Esophagus (tissue), 2 donors: ENCODE measurements at regions not wholly inside any gene's neighbourhood (a gene's known extent, or its start where the extent isn't known, plus 50 kb on each side); places are given as distances from the start of the nearest gene placed in this dataset.
"Not testable (repeated sequence)": the region's sequence is repeated elsewhere in the genome, so short reads cannot be mapped to it uniquely, and the experiment has no call there.

Source experiments
- H3K27ac ChIP-seq, 2 donors: one replicate each; pipeline ENCODE4 v1.5.1; 2013; ENCODE audit warnings: low read depth in 2 of 2, mild to moderate bottlenecking in 2 of 2, inconsistent platforms in 1 of 2, low read length in 1 of 2, moderate library complexity in 1 of 2
- H3K27me3 ChIP-seq, 2 donors: one replicate each; pipeline ENCODE4 v1.6.1; 2013; ENCODE audit warnings: low read length in 2 of 2, control low read depth in 1 of 2, mild to moderate bottlenecking in 1 of 2; ENCODE audit not compliant: insufficient read depth in 2 of 2, control insufficient read depth in 1 of 2
- H3K36me3 ChIP-seq, 2 donors: one replicate each; pipeline ENCODE4 v1.6.1; 2013; ENCODE audit warnings: low read length in 1 of 2; ENCODE audit not compliant: control insufficient read depth in 2 of 2, insufficient read depth in 2 of 2
- H3K4me1 ChIP-seq, 2 donors: one replicate each; pipeline ENCODE4 v1.6.1; 2013; ENCODE audit warnings: low read length in 1 of 2; ENCODE audit not compliant: control insufficient read depth in 2 of 2, insufficient read depth in 2 of 2
- H3K4me3 ChIP-seq, 2 donors: one replicate each; pipeline ENCODE4 v1.5.1; 2013; ENCODE audit warnings: low read length in 2 of 2, mild to moderate bottlenecking in 2 of 2, low read depth in 1 of 2, moderate library complexity in 1 of 2
- H3K9me3 ChIP-seq, 2 donors: one replicate each; pipeline ENCODE4 v1.6.1; 2013; ENCODE audit warnings: mild to moderate bottlenecking in 2 of 2, low read depth in 1 of 2, low read length in 1 of 2, moderate library complexity in 1 of 2; ENCODE audit not compliant: control insufficient read depth in 2 of 2, insufficient read depth in 1 of 2
- WGBS, 2 donors: extraction: QIAGEN DNeasy Blood & Tissue Kit; methylation state at CpG; one replicate each; pipeline ENCODE4 v1.1.7; 2013; 5-methylcytosine and 5-hydroxymethylcytosine counted together
- donor health status: healthy with polysubstance abuse.
- donor health status: Bipolar disorder and iron deficiency.

DNA sequence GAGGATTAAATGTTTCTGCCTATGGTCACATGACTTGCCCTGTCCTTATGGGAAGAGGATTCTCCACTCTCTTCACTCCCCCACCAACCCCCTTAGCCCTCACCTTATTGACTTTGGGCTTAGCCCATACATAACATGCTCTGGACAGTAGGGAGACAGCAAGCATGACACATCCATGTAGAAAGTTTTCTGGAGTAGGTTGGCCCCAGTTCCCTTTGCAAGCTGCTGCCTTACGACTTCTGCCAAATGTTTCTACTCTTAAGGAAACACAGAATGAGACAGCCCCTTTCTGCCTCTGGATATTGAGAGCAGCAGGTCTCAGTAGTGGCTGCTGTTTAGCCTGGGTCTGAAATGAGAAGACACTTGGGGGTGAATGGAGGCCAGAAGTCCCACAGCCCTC is 282.2 kb downstream of the MAP2K6 start:
- no peaks in the 10 kb centered on the region for H3K27me3 ChIP-seq
- no peak overlapping the region for H3K27ac ChIP-seq
- H3K4me3 ChIP-seq: no peak overlapping the region
- H3K36me3 ChIP-seq: no peaks in the 10 kb centered on the region
- H3K9me3 ChIP-seq: peaks cover 3 to 7% of the 10 kb centered on the region in 2 donors
- 62 to 66% methylated on average over 1 of the region's 1 CpG for WGBS, 2 donors
- no peaks in the 10 kb centered on the region for H3K4me1 ChIP-seq

GRCh38 chr17:69698352-69698751 is 283.9 kb downstream of the MAP2K6 start:
- H3K36me3 ChIP-seq, H3K27me3 ChIP-seq, H3K4me1 ChIP-seq, H3K27ac ChIP-seq, H3K9me3 ChIP-seq, H3K4me3 ChIP-seq: not testable (repeated sequence)

DNA sequence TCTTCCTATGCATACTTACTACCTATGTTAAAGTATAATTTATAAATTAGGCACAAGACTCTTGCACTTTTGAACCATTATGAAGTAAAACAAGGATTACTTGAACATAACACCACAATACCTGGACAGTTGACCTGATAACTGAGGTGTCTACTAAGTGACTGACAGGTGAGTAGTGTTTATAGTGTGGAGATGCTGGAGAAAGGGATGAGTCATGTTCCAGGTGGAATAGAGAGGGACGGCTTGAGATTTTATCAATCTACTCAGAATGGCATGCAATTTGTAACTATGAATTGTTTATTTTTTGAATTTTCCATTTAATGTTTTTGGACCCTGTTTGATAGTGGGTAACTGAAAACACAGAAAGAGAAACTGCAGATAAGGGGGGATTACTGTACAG is 287.6 kb downstream of the MAP2K6 start:
- Histone ChIP-seq H3K36me3 (no peaks in the 10 kb centered on the region), H3K27me3 (no peaks in the 10 kb centered on the region), H3K4me3 (no peak overlapping the region), H3K9me3 (peaks cover 3 to 7% of the 10 kb centered on the region in 2 donors), H3K4me1 (no peaks in the 10 kb centered on the region), H3K27ac (no peak overlapping the region)
- 67 to 71% methylated on average over 1 of the region's 1 CpG for WGBS, 2 donors

DNA sequence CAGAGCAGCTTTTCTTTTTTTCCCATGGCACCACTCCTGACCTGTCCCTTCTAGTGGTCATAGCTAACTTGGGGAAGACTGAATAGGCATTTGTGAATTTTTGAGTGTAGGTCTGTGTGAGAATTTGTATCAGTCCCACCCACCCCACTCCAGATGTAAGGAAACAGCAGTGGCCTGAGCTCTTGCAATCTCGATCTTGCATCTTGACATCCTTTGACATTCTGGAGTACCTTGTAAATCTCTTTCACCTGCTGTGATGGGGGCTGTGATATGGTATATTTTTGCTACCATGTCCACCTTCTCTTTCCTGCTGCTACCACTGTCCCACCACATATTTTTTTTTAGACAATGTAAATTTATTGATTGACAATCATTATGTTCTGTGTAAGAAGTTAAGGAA is 289.3 kb downstream of the MAP2K6 start:
- H3K4me3 ChIP-seq: no peak overlapping the region
- H3K36me3 ChIP-seq: no peaks in the 10 kb centered on the region
- H3K9me3 ChIP-seq: no peaks in the 10 kb centered on the region
- no peaks in the 10 kb centered on the region for H3K27me3 ChIP-seq
- H3K27ac ChIP-seq: no peak overlapping the region
- no peaks in the 10 kb centered on the region for H3K4me1 ChIP-seq
- WGBS, 2 donors: 75 to 76% methylated on average over 1 of the region's 1 CpG

DNA sequence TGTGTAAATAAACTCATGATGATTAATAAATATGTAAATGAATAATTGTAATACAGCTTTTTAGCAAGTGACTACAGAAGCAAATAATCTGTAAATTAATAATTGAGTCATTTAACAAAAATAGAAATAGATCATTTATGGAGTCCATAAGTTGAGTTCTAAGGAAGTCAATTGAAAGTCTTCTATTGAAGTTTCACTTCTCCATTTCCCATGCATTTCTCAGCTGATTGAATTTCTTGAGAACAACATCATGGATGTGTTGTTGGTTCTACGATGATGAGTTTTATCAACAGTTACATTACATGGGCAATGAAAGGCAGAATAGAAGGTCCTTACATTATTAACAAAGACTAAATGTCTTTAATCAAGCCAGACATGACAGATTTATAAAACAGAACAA is 290.4 kb downstream of the MAP2K6 start:
- Histone ChIP-seq H3K36me3 (no peaks in the 10 kb centered on the region), H3K4me3 (no peak overlapping the region), H3K27ac (no peak overlapping the region), H3K4me1 (no peaks in the 10 kb centered on the region), H3K27me3 (no peaks in the 10 kb centered on the region), H3K9me3 (no peaks in the 10 kb centered on the region)
- WGBS, 2 donors: 81 to 94% methylated on average over 1 of the region's 1 CpG

DNA sequence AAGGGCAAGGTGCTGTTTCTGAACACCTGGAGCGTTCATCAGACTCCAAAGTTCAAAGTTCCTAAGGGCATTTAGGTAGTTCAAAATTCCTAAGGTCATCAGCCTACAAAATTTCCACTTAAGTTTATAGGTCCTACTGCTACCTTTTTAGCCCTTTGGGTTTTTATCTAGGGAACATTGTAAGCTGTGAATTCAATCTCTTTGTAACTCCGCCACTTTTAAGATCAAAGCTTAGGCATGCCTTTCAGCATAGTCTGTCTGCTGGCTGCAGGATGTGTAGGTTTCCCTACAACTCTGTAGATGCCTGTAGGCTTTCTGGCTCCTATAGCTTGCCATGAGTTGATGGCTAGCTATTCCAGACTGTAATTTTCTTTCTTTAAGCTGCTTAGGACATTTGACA is 291.6 kb downstream of the MAP2K6 start:
- Histone ChIP-seq H3K27me3 (no peaks in the 10 kb centered on the region), H3K9me3 (no peaks in the 10 kb centered on the region), H3K27ac (no peak overlapping the region), H3K36me3 (no peaks in the 10 kb centered on the region), H3K4me3 (no peak overlapping the region), H3K4me1 (no peaks in the 10 kb centered on the region)
- 61 to 71% methylated on average over 2 of the region's 2 CpGs for WGBS, 2 donors

DNA sequence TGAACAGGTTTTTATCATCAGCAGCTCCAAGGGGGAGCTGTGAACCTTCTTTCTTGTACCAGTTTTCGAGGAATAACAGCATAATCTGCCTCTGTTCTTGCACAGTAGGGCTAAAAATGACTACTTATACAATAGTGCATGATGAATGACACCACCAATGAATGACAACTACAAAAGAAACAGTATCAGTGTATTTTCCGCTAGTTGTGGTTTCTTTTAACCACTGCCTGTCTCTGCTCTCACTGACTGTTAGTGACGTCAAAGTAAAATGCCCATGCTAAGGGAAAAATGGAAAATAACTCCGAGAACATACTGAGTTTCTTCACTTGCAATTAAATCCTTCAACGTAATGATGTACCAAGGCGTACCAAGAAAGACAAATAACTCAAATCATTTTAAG is 294.9 kb downstream of the MAP2K6 start:
- Histone ChIP-seq H3K4me1 (peaks cover 2 to 3% of the 10 kb centered on the region in 2 donors), H3K27ac (no peak overlapping the region), H3K36me3 (no peaks in the 10 kb centered on the region), H3K4me3 (no peak overlapping the region), H3K27me3 (no peaks in the 10 kb centered on the region), H3K9me3 (no peaks in the 10 kb centered on the region)
- 83 to 85% methylated on average over 6 of the region's 6 CpGs for WGBS, 2 donors

GRCh38 chr17:69710926-69711325 is 296.4 kb downstream of the MAP2K6 start:
- no peak overlapping the region for H3K27ac ChIP-seq
- H3K4me3 ChIP-seq: no peak overlapping the region
- H3K4me1 ChIP-seq: peaks cover 2 to 3% of the 10 kb centered on the region in 2 donors
- H3K27me3 ChIP-seq: no peaks in the 10 kb centered on the region
- no peaks in the 10 kb centered on the region for H3K9me3 ChIP-seq
- no peaks in the 10 kb centered on the region for H3K36me3 ChIP-seq
- 39 to 51% methylated on average over 2 of the region's 2 CpGs for WGBS, 2 donors

DNA sequence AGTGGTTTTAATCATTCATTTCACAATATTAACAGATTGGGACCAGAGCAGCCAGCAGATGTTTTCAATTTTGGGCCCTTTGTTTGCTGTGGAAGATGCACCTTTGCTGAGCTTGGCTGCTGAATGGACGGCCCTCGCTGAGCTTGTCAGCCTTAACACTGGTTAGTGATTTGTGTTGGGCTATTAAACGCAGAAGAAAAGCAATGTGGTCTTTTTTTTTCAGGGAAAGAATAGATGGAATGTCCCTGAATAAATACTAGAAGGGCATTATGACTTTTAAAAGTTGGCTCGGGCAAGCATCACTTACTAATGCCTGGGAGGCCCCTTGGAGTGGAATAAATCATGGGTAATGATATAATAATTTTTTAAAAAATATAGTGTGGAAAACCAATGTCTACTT is 297.0 kb downstream of the MAP2K6 start:
- H3K27ac ChIP-seq: no peak overlapping the region
- no peaks in the 10 kb centered on the region for H3K36me3 ChIP-seq
- H3K9me3 ChIP-seq: no peaks in the 10 kb centered on the region
- H3K27me3 ChIP-seq: no peaks in the 10 kb centered on the region
- WGBS, 2 donors: 49 to 59% methylated on average over 4 of the region's 4 CpGs
- H3K4me3 ChIP-seq: no peak overlapping the region
- H3K4me1 ChIP-seq: peaks cover 2 to 3% of the 10 kb centered on the region in 2 donors

- 27 to 49% methylated on average over 2 of the region's 2 CpGs for WGBS, 2 donors
- Histone ChIP-seq H3K9me3 (no peaks in the 10 kb centered on the region), H3K36me3 (no peaks in the 10 kb centered on the region), H3K4me1 (peaks cover 2 to 3% of the 10 kb centered on the region in 2 donors), H3K27me3 (no peaks in the 10 kb centered on the region), H3K27ac (no peak overlapping the region), H3K4me3 (no peak overlapping the region)
Observed at GRCh38 chr17:69712801-69713311, 298.4 kb downstream of the MAP2K6 start.
